GM23338 (cell line): ENCODE measurements at regions not wholly inside any gene's neighbourhood (a gene's known extent, or its start where the extent isn't known, plus 50 kb on each side); places are given as distances from the start of the nearest gene placed in this dataset.

Source experiments
- ATAC-seq: fragments of 200-7000 bp; cut with Tn5 transposase; 3 replicates; pipeline ENCODE4 v1.9.1; 2020
- DNase-seq: peaks from one replicate; pipeline ENCODE4 v3.0.0-alpha.2; 2015; ENCODE audit warnings: low spot score
- H2AFZ ChIP-seq: fragments of 200-600 bp; sonication (generic); 2 replicates; pipeline ENCODE4 v1.8.0; 2016; ENCODE audit warnings: antibody characterized with exemption, mild to moderate bottlenecking, moderate library complexity
- H3F3A ChIP-seq: fragments of 200-600 bp; sonication (generic); replicated peaks from 2 replicates; pipeline ENCODE4 v1.8.0; 2017; ENCODE audit warnings: antibody characterized with exemption, mixed run types, low read depth
- H3K27ac ChIP-seq: fragments of 200-600 bp; sonication (generic); 2 replicates; pipeline ENCODE4 v1.6.1; 2016; ENCODE audit warnings: low read depth
- H3K27me3 ChIP-seq: fragments of 200-600 bp; sonication (generic); 2 replicates; pipeline ENCODE4 v1.8.0; 2016; ENCODE audit warnings: mild to moderate bottlenecking, mixed run types, moderate library complexity; ENCODE audit not compliant: insufficient read depth
- H3K36me3 ChIP-seq: fragments of 200-600 bp; sonication (generic); 2 replicates; pipeline ENCODE4 v1.8.0; 2016; ENCODE audit warnings: mild to moderate bottlenecking; ENCODE audit not compliant: insufficient read depth
- H3K4me1 ChIP-seq: fragments of 200-600 bp; sonication (generic); 2 replicates; pipeline ENCODE4 v1.8.0; 2016; ENCODE audit warnings: mild to moderate bottlenecking, moderate library complexity; ENCODE audit not compliant: insufficient read depth
- H3K4me2 ChIP-seq: fragments of 200-600 bp; sonication (generic); 2 replicates; pipeline ENCODE4 v1.7.1; 2017; ENCODE audit warnings: mixed run types
- H3K4me3 ChIP-seq: fragments of 200-600 bp; sonication (generic); 2 replicates; pipeline ENCODE4 v1.6.1; 2016; ENCODE audit warnings: mixed run types
- H3K79me2 ChIP-seq: fragments of 200-600 bp; sonication (generic); replicated peaks from 2 replicates; pipeline ENCODE4 v1.8.0; 2017; ENCODE audit warnings: mild to moderate bottlenecking; ENCODE audit not compliant: insufficient read depth
- H3K9me2 ChIP-seq: fragments of 200-600 bp; sonication (generic); 2 replicates; pipeline ENCODE4 v1.8.0; 2017; ENCODE audit not compliant: insufficient read depth
- H4K20me1 ChIP-seq: fragments of 200-600 bp; sonication (generic); replicated peaks from 2 replicates; pipeline ENCODE4 v1.8.0; 2017; ENCODE audit warnings: mild to moderate bottlenecking; ENCODE audit not compliant: insufficient read depth
- H3K27ac Mint-ChIP-seq: 2 replicates; pipeline ENCODE4 v1.8.0; 2020; ENCODE audit warnings: inconsistent platforms, mild to moderate bottlenecking, moderate library complexity, mixed read lengths
- H3K27me3 Mint-ChIP-seq: 3 replicates; pipeline ENCODE4 v1.8.0; 2022; ENCODE audit warnings: low read depth, mild to moderate bottlenecking, moderate library complexity, mixed read lengths, inconsistent platforms; ENCODE audit not compliant: insufficient read depth, poor library complexity
- H3K36me3 Mint-ChIP-seq: 3 replicates; pipeline ENCODE4 v1.8.0; 2021; ENCODE audit warnings: low read depth, mild to moderate bottlenecking, inconsistent platforms, moderate library complexity, mixed read lengths
- H3K4me1 Mint-ChIP-seq: 3 replicates; pipeline ENCODE4 v1.8.0; 2020; ENCODE audit warnings: mild to moderate bottlenecking, inconsistent platforms, mixed read lengths
- H3K4me3 Mint-ChIP-seq: 3 replicates; pipeline ENCODE4 v1.8.0; 2021; ENCODE audit warnings: moderate library complexity, mild to moderate bottlenecking, inconsistent platforms, mixed read lengths
- H3K9me3 Mint-ChIP-seq: 3 replicates; pipeline ENCODE4 v1.8.0; 2020; ENCODE audit warnings: moderate library complexity, mild to moderate bottlenecking, inconsistent platforms, mixed read lengths
- CREB1 ChIP-seq: fragments of 250-450 bp; sonication (Bioruptor Pico); IDR thresholded peaks from 2 replicates; pipeline ENCODE4 v1.5.0; 2020; ENCODE audit warnings: low read depth, mild to moderate bottlenecking, moderate library complexity
- EZH2phosphoT487 ChIP-seq: fragments of 200-600 bp; sonication (generic); IDR thresholded peaks from one replicate; pipeline ENCODE4 v1.8.1; 2018; ENCODE audit warnings: antibody characterized with exemption; ENCODE audit not compliant: unreplicated experiment
- NANOG ChIP-seq: IDR thresholded peaks from 2 replicates; pipeline ENCODE4 v1.6.1; 2016; ENCODE audit warnings: antibody characterized with exemption, borderline replicate concordance
- POLR2AphosphoS5 ChIP-seq: IDR thresholded peaks from 2 replicates; pipeline ENCODE4 v1.6.1; 2016; ENCODE audit warnings: antibody characterized with exemption, low read depth
- ZNF331 ChIP-seq: fragments of 250-450 bp; sonication (Bioruptor Pico); IDR thresholded peaks from 2 replicates; pipeline ENCODE4 v1.5.0; 2020; ENCODE audit warnings: low read depth, mild to moderate bottlenecking, moderate library complexity
- TF ChIP-seq, protein P1 (sequence below): IDR thresholded peaks from one replicate; pipeline ENCODE4 v1.6.1; 2018; ENCODE audit warnings: antibody characterized with exemption; ENCODE audit not compliant: unreplicated experiment
- TF ChIP-seq, protein P2 (sequence below), 2 experiments: fragments of 200-600 bp in 1 of 2; sonication (generic) in 1 of 2; conservative IDR thresholded peaks; 2 replicates each; pipeline versions ENCODE4 v1.5.1 to v1.6.1; 2016 to 2017; ENCODE audit warnings: antibody characterized with exemption in 2 of 2, low read depth in 2 of 2, mild to moderate bottlenecking in 2 of 2, moderate library complexity in 1 of 2

DNA sequence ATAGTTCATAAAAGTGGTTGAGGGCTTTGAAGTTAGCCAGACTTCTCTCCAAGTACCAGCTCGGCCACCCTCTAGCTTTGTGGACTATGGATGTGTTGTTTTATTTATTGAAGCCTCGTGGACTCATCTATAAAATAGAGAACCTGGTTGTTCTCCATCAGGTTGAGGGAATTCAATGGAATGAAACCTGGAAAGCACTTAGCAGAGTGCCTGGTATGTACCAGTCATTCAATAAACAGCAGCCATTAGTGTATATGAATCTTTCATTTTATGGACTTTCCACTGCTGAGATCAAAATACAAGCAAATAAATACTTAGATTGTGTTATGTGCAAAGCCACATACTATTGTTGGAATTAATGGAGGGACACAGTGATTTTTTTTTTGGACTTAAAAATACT, 206.8 kb downstream of the SOX4 start:
- Histone ChIP-seq H3K4me1 (peaks cover 22% of the 10 kb centered on the region), H3K79me2 (peaks cover 65% of the 10 kb centered on the region), H3K27ac (no peak overlapping the region), H3K4me3 (no peak overlapping the region), H3K9me2 (no peaks in the 10 kb centered on the region), H3K36me3 (no peaks in the 10 kb centered on the region), H3K27me3 (no peaks in the 10 kb centered on the region), H2AFZ (no peak overlapping the region), H3K4me2 (peak overlapping the region; percentile 64; the same call in 1 of the 2 replicates), H4K20me1 (0 out of 2 replicates have a peak, but pooled peaks cover 7% of the 10 kb centered on the region), H3F3A (no peaks in the 10 kb centered on the region)
- Mint-ChIP-seq H3K4me3 (no peak overlapping the region; the same call in 2 of the 3 replicates), H3K4me1 (peaks cover 32% of the 10 kb centered on the region), H3K27me3 (peaks cover 5% of the 10 kb centered on the region), H3K27ac (peak overlapping the region; percentile 86; the same call in 1 of the 2 replicates), H3K36me3 (peaks cover 43% of the 10 kb centered on the region), H3K9me3 (peaks cover 23% of the 10 kb centered on the region)
- ATAC-seq (no peak), DNase-seq (no peak)
- TF ChIP-seq POLR2AphosphoS5 (no peak), NANOG (no peak)
- TF ChIP-seq, protein P1, sequence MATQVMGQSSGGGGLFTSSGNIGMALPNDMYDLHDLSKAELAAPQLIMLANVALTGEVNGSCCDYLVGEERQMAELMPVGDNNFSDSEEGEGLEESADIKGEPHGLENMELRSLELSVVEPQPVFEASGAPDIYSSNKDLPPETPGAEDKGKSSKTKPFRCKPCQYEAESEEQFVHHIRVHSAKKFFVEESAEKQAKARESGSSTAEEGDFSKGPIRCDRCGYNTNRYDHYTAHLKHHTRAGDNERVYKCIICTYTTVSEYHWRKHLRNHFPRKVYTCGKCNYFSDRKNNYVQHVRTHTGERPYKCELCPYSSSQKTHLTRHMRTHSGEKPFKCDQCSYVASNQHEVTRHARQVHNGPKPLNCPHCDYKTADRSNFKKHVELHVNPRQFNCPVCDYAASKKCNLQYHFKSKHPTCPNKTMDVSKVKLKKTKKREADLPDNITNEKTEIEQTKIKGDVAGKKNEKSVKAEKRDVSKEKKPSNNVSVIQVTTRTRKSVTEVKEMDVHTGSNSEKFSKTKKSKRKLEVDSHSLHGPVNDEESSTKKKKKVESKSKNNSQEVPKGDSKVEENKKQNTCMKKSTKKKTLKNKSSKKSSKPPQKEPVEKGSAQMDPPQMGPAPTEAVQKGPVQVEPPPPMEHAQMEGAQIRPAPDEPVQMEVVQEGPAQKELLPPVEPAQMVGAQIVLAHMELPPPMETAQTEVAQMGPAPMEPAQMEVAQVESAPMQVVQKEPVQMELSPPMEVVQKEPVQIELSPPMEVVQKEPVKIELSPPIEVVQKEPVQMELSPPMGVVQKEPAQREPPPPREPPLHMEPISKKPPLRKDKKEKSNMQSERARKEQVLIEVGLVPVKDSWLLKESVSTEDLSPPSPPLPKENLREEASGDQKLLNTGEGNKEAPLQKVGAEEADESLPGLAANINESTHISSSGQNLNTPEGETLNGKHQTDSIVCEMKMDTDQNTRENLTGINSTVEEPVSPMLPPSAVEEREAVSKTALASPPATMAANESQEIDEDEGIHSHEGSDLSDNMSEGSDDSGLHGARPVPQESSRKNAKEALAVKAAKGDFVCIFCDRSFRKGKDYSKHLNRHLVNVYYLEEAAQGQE = no peak

DNA sequence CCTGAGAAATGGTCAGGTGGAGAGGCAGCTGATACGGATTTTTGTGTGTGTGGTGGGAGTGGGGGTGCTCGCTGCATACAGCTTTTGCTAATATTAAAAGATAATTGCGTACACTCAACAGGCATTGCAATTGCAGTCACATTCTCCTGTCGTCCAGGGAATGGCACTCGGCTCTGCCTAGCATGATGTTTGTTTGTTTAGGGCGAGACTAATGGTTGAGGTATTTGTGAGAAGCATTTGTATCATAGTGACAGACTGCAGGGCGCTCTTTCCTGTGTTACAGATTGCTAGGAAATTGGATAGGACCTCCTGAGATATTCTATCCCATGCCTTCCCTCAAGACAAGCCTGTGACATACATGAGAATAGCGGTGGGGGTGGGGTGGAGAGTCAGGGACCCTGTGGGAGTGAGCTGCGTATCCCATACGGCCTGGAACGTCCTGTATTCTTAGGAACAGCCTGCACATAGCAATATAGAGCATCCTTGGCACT, 207.4 kb downstream of the SOX4 start:
- no peaks in the 10 kb centered on the region for H3K27me3 ChIP-seq
- Mint-ChIP-seq H3K4me1 (peaks cover 32% of the 10 kb centered on the region), H3K4me3 (no peak overlapping the region; the same call in 2 of the 3 replicates), H3K9me3 (peaks cover 19% of the 10 kb centered on the region), H3K36me3 (peaks cover 36% of the 10 kb centered on the region), H3K27me3 (peaks cover 7% of the 10 kb centered on the region), H3K27ac (peak overlapping the region; percentile 54; the same call in 1 of the 2 replicates)
- no peaks in the 10 kb centered on the region for H3K9me2 ChIP-seq
- peak; percentile 73 for ATAC-seq
- no peak for DNase-seq
- peak overlapping the region; percentile 64 for H3K4me2 ChIP-seq
- no peak overlapping the region for H2AFZ ChIP-seq
- H3K4me1 ChIP-seq = peaks cover 22% of the 10 kb centered on the region
- no peak overlapping the region for H3K4me3 ChIP-seq
- H3F3A ChIP-seq = no peaks in the 10 kb centered on the region
- peaks cover 63% of the 10 kb centered on the region for H3K79me2 ChIP-seq
- H3K36me3 ChIP-seq = no peaks in the 10 kb centered on the region
- no peak overlapping the region for H3K27ac ChIP-seq
- H4K20me1 ChIP-seq = 0 out of 2 replicates have a peak, but pooled peaks cover 7% of the 10 kb centered on the region
- TF ChIP-seq POLR2AphosphoS5 (no peak), EZH2phosphoT487 (no peak), ZNF331 (CRISPR knock-in tag) (no peak), CREB1 (CRISPR knock-in tag) (no peak)
- TF ChIP-seq, protein P2, sequence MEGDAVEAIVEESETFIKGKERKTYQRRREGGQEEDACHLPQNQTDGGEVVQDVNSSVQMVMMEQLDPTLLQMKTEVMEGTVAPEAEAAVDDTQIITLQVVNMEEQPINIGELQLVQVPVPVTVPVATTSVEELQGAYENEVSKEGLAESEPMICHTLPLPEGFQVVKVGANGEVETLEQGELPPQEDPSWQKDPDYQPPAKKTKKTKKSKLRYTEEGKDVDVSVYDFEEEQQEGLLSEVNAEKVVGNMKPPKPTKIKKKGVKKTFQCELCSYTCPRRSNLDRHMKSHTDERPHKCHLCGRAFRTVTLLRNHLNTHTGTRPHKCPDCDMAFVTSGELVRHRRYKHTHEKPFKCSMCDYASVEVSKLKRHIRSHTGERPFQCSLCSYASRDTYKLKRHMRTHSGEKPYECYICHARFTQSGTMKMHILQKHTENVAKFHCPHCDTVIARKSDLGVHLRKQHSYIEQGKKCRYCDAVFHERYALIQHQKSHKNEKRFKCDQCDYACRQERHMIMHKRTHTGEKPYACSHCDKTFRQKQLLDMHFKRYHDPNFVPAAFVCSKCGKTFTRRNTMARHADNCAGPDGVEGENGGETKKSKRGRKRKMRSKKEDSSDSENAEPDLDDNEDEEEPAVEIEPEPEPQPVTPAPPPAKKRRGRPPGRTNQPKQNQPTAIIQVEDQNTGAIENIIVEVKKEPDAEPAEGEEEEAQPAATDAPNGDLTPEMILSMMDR (conservative IDR thresholded peaks at IDR 0.05; ENCODE audit: low read depth in 2 of 2) = no peak
- TF ChIP-seq, protein P1 = no peak
